VCaP (cell line): ENCODE measurements at regions not wholly inside any gene's neighbourhood (a gene's known extent, or its start where the extent isn't known, plus 50 kb on each side); places are given as distances from the start of the nearest gene placed in this dataset.

Experiments
- H3K27ac ChIP-seq: fragments of 450-650 bp; 2 replicates; pipeline ENCODE4 v1.5.1; 2017
- TF ChIP-seq, protein P1 (sequence below): fragments of 450-650 bp; conservative IDR thresholded peaks from 2 replicates; pipeline ENCODE4 v1.5.1; 2017; ENCODE audit warnings: mild to moderate bottlenecking, moderate library complexity

GRCh38 chr5:61732796-61733195 lies 400.7 kb downstream of the ZSWIM6 start:
- TF ChIP-seq, protein P1, sequence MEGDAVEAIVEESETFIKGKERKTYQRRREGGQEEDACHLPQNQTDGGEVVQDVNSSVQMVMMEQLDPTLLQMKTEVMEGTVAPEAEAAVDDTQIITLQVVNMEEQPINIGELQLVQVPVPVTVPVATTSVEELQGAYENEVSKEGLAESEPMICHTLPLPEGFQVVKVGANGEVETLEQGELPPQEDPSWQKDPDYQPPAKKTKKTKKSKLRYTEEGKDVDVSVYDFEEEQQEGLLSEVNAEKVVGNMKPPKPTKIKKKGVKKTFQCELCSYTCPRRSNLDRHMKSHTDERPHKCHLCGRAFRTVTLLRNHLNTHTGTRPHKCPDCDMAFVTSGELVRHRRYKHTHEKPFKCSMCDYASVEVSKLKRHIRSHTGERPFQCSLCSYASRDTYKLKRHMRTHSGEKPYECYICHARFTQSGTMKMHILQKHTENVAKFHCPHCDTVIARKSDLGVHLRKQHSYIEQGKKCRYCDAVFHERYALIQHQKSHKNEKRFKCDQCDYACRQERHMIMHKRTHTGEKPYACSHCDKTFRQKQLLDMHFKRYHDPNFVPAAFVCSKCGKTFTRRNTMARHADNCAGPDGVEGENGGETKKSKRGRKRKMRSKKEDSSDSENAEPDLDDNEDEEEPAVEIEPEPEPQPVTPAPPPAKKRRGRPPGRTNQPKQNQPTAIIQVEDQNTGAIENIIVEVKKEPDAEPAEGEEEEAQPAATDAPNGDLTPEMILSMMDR = no peak
- H3K27ac ChIP-seq = no peak overlapping the region

GRCh38 chr5:61734001-61734400 lies 401.9 kb downstream of the ZSWIM6 start:
- TF ChIP-seq, protein P1 = no peak
- no peak overlapping the region for H3K27ac ChIP-seq

DNA sequence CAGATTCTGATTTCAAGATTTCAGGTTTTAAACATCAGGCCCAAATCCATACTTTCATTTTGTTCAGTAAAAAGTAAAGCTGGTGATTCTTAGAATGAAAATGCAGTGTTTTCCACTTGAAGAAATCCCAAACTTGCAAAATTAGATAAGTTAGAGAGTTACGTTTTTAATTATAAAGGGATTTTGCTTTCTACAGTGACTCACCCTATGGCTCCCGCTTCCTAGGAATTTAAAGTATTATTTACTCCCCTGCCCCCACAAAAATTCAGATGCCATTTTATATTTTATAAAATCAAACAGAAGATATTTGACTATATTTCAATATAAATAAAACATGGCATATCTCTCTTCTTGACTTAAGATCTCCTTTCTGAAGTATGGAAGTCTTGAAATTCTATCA lies 402.9 kb downstream of the ZSWIM6 start:
- no peak overlapping the region for H3K27ac ChIP-seq

GRCh38 chr5:61735531-61735930 lies 403.5 kb downstream of the ZSWIM6 start:
- H3K27ac ChIP-seq = no peak overlapping the region
- TF ChIP-seq, protein P1 = no peak

More for the DNA sequence above, 402.9 kb downstream of the ZSWIM6 start:
- TF ChIP-seq, protein P1 = no peak

- TF ChIP-seq, protein P1 = no peak
- no peak overlapping the region for H3K27ac ChIP-seq
Observed at GRCh38 chr5:61735995-61736394, 403.9 kb downstream of the ZSWIM6 start.

- TF ChIP-seq, protein P1 = no peak
Observed at GRCh38 chr5:61737301-61737963, 405.4 kb downstream of the ZSWIM6 start.

GRCh38 chr5:61737964-61738340 lies 405.9 kb downstream of the ZSWIM6 start:
- TF ChIP-seq, protein P1 = no peak
- no peak overlapping the region for H3K27ac ChIP-seq

More at GRCh38 chr5:61737301-61737963, 405.4 kb downstream of the ZSWIM6 start:
- H3K27ac ChIP-seq = no peak overlapping the region
